ENCODE measurements at regions not wholly inside any gene's neighbourhood (a gene's known extent, or its start where the extent isn't known, plus 50 kb on each side); places are given as distances from the start of the nearest gene placed in this dataset.

DNA sequence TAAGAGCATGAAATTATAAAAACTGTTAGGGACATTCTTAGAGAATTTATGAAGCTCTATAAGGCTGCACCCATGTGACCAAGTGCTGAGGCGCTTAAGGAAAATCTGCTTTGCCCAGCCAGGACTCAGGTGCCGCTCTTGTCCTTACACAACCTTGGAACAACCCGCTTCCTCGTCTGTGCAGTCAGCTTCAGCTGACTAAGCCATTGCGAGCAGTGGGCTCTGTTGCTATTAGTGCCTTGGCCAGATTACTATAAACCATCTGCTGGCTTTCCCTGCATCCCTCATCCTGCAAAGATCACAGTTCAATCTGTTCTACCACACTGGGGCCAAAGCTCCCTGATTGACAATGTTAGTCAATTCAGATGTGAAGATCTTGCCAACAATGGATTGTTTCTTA lies 89.1 kb upstream of the E2F3 start:
- TF ChIP-seq, protein P1, sequence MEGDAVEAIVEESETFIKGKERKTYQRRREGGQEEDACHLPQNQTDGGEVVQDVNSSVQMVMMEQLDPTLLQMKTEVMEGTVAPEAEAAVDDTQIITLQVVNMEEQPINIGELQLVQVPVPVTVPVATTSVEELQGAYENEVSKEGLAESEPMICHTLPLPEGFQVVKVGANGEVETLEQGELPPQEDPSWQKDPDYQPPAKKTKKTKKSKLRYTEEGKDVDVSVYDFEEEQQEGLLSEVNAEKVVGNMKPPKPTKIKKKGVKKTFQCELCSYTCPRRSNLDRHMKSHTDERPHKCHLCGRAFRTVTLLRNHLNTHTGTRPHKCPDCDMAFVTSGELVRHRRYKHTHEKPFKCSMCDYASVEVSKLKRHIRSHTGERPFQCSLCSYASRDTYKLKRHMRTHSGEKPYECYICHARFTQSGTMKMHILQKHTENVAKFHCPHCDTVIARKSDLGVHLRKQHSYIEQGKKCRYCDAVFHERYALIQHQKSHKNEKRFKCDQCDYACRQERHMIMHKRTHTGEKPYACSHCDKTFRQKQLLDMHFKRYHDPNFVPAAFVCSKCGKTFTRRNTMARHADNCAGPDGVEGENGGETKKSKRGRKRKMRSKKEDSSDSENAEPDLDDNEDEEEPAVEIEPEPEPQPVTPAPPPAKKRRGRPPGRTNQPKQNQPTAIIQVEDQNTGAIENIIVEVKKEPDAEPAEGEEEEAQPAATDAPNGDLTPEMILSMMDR (IDR thresholded peaks at IDR 0.05; ENCODE audit: borderline replicate concordance, insufficient read depth, low read depth, low read length): no peak
- no peak overlapping the region for H3K4me3 ChIP-seq (ENCODE audit: low read depth, low read length)

DNA sequence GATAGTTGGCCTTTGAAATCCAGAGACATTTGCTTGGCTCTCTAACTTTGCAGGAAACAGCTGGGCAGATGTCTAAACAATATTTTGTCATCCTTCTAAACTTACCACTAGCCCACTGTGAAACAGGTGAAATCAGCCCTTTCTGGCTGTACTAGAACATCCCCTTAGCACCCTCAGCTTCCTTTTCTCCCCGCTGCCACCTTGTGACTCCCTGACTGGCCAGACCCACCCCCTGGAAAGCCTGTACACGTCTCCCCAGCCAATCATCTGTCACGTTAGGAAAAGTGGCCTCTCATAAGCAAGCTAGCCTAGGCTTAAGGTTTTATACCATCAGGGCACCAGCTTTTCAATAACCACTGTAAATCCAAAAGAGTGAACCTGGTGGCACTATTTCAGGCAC lies 88.6 kb upstream of the E2F3 start:
- H3K4me3 ChIP-seq (ENCODE audit: low read depth, low read length): no peak overlapping the region
- TF ChIP-seq, protein P1 (IDR thresholded peaks at IDR 0.05; ENCODE audit: borderline replicate concordance, insufficient read depth, low read depth, low read length): no peak

DNA sequence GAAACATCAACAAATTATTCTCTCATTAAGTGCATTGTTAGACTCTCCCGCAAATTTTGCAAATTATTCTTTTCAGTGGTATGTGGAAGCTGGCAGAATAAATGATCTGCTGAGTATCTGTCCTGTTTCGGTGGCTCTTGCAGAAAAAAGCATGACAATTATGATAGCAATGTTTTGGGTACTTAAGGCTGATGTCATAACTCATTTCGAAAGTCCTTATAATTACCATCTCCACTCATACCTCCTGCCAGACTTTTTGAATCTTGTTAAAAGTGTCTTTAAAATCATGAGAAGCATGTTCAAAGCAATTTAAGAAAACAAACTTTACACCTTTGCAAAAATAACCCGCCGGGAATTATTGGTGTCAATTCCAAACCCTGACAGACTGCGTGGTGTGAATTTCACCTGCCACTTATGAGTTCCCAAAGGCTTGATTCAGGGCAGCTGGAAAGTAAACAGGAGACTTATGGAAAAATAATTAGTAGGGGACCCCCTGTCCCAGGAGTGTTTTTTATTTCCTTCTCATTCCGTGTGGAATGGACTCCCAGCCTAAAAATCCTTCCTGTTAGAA lies 87.6 kb upstream of the E2F3 start:
- H3K4me3 ChIP-seq (ENCODE audit: low read depth, low read length): no peak overlapping the region
- TF ChIP-seq, protein P1 (IDR thresholded peaks at IDR 0.05; ENCODE audit: borderline replicate concordance, insufficient read depth, low read depth, low read length): no peak

DNA sequence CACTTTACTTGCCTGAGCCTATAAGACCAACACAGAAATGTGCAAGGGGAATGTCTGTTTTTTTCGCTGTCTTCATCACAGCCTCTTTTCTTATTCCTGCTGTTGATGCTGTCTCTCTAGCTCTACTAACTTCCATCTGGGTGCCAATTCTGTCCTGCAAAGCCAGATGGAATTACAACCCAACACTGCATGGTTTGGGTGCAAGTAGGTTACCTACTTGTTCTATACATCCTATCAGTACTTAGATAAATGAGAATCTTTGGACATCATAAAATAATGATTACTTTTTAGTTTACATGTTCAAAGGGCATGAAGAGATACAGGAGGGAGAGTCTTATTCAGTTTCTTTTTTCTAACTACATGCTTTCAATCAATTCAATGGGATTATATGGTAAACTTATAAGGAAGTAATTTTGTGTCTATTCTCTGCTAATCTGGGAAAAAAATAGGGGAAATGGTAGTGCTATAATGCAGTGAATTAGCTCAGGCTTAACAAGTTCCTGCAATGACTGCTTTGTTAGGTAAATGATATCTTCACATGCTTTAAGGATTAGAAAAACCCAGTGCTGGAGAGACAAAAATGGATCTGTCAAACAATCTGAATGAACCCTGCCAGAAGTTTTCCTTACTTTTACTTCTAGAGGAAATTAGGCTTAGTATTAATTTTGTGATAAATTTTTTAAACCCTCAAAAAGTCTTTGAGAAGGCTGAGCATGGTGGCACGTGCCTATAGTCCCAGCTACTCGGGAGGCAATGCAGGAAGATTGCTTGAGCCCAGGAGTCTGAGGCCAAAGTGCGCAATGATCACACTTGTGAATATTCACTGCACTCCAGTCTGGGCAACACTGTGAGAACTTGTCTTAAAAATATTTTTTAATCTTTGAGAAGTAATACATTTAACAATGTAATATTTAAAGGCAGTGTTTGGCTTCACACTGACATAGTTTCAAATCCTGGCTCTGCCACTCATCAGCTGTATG lies 86.5 kb upstream of the E2F3 start:
- H3K4me3 ChIP-seq (ENCODE audit: low read depth, low read length): no peak overlapping the region
- TF ChIP-seq, protein P1 (IDR thresholded peaks at IDR 0.05; ENCODE audit: borderline replicate concordance, insufficient read depth, low read depth, low read length): no peak

DNA sequence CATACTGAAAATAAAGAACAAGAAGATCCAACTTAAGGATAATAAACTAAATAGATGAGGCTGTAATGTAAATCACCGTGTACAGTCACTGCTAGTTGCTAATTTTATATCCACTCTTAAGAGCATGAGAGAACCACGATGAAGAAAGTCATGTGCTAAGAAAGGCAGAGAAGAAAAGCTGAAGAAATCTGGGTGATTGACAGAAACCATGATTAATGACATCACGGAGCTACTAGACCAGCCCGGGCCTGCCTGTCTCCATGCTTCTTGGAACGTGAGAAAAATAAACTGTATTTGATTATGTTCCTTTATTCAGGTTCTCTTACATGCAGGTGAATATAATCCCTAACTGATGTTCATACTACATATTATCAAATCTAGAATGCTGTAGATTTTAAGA lies 84.2 kb upstream of the E2F3 start:
- TF ChIP-seq, protein P1 (IDR thresholded peaks at IDR 0.05; ENCODE audit: borderline replicate concordance, insufficient read depth, low read depth, low read length): no peak
- no peak overlapping the region for H3K4me3 ChIP-seq (ENCODE audit: low read depth, low read length)

DNA sequence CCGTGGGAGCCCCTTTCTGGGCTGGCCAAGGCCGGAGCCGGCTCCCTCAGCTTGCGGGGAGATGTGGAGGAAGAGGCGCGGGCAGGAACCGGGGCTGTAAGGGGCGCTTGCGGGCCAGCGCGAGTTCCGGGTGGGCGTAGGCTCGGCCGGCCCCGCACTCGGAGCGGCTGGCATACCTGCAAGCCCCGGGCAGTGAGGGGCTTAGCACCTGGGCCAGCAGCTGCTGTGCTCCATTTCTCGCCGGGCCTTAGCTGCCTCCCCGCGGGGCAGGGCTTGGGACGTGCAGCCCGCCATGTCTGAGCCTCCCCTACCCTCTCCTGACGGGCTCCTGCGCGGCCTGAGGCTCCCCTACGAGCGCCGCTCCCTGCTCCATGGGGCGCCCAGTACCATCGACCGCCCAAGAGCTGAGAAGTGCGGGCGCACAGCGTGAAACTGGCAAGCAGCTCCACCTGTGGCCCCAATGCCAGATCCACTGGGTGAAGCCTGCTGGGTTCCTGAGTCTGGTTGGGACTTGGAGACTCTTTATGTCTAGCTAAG lies 82.8 kb upstream of the E2F3 start:
- TF ChIP-seq, protein P1 (IDR thresholded peaks at IDR 0.05; ENCODE audit: borderline replicate concordance, insufficient read depth, low read depth, low read length): no peak
- no peak overlapping the region for H3K4me3 ChIP-seq (ENCODE audit: low read depth, low read length)
